Kidney (tissue), 13 donors: ENCODE measurements at regions not wholly inside any gene's neighbourhood (a gene's known extent, or its start where the extent isn't known, plus 50 kb on each side); places are given as distances from the start of the nearest gene placed in this dataset.

Experiments
- DNase-seq, 5 donors: peaks; one replicate each; pipeline ENCODE4 v3.0.0-alpha.2; 2013 to 2020
- FAIRE-seq: peaks from 2 replicates; lab custom pipeline; 2012; peaks lifted over from hg19 to GRCh38; lab: Jason Lieb, UNC
- H3K27ac ChIP-seq, 2 donors: one replicate each; pipeline ENCODE4 v1.7.0; 2013; ENCODE audit warnings: low read depth in 2 of 2, low read length in 2 of 2, inconsistent platforms in 1 of 2
- H3K27me3 ChIP-seq: one replicate; pipeline ENCODE4 v1.7.1; 2013; ENCODE audit warnings: low read length, inconsistent platforms; ENCODE audit not compliant: control insufficient read depth, insufficient read depth
- H3K36me3 ChIP-seq, 3 donors: one replicate each; pipeline versions ENCODE4 v1.7.0 to v1.7.1; 2013; ENCODE audit warnings: low read length in 3 of 3, control low read depth in 1 of 3, inconsistent platforms in 1 of 3; ENCODE audit not compliant: insufficient read depth in 3 of 3, control insufficient read depth in 2 of 3
- H3K4me1 ChIP-seq, 3 donors: one replicate each; pipeline versions ENCODE4 v1.7.0 to v1.7.1; 2013; ENCODE audit warnings: low read length in 3 of 3, inconsistent platforms in 1 of 3, low read depth in 1 of 3; ENCODE audit not compliant: control insufficient read depth in 2 of 3, insufficient read depth in 2 of 3
- H3K4me3 ChIP-seq, 3 donors: one replicate each; pipeline versions ENCODE4 v1.7.0 to v1.8.1; 2013; ENCODE audit warnings: low read length in 3 of 3, control low read depth in 1 of 3, inconsistent platforms in 1 of 3
- H3K9ac ChIP-seq, 3 donors: one replicate each; pipeline versions ENCODE4 v1.7.0 to v1.7.1; 2013; ENCODE audit warnings: low read length in 3 of 3, control low read depth in 1 of 3, inconsistent platforms in 1 of 3
- H3K9me3 ChIP-seq, 3 donors: one replicate each; pipeline versions ENCODE4 v1.7.0 to v1.7.1; 2013; ENCODE audit warnings: low read length in 3 of 3, control low read depth in 1 of 3, inconsistent platforms in 1 of 3; ENCODE audit not compliant: control insufficient read depth in 2 of 3, insufficient read depth in 1 of 3
- CTCF ChIP-seq: IDR thresholded peaks from 3 replicates; pipeline ENCODE4 v1.5.1; 2012; ENCODE audit warnings: mild to moderate bottlenecking, moderate library complexity, borderline replicate concordance; ENCODE audit not compliant: insufficient read depth; ENCODE audit errors: extremely low read depth
- intact Hi-C: fragments of 100-400 bp; cut with DNase I; formaldehyde crosslinking; loops from one replicate; pipeline ENCODE4 v1.11.1; 2022
- donor health status: control.
- donor health status: control.
- donor health status: control.
- donor health status: control.
- donor health status: control.
- donor health status: DM: yes; HTN: yes; CAD: no.
- donor health status: Normal renal cell carcinoma (clear cell type).

DNA sequence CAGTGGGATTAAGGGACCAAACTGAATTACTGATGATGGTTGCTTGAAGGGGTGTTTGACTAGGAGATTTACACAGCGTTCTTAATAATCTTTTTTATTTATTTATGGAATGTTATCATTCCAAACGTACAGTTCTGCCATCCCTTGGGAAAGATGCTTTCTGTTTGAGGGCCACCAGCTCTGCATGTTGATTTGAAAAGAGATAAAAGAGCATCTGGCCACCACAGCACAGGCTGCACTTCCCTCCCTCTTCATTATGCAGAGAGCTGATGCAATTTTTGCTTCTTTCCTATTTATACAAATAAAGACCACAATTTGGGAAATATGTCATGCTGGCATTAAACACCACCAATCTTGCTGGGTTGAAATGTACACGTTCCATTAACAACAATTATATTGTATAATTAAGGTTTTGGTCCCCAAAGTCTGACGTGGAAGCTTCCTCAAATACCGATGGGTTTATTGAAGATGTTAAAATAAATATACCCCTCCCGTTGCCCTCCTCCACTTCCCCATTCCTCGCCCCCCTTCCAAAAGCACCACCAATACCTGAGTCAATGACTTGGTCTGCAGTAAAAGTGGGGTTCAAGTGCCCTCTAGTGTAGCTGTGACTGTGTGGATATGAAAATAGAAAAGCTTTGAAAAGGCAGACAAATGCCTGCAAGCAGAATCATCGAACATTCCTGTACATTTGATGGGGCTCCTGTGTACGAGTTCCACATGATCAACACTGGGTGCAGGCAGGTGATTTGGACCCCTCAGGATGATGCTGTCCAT, 211.9 kb downstream of the HRH4 start:
- intact Hi-C loops, result no loop called here
- Histone ChIP-seq H3K9me3 (no peaks in the 10 kb centered on the region), H3K27me3 (no peaks in the 10 kb centered on the region), H3K4me1 (no peaks in the 10 kb centered on the region), H3K36me3 (no peaks in the 10 kb centered on the region), H3K27ac (no peak overlapping the region), H3K9ac (no peak overlapping the region), H3K4me3 (no peak overlapping the region)
- TF ChIP-seq CTCF, result no peak
- FAIRE-seq, result no peak
- no peak for DNase-seq

DNA sequence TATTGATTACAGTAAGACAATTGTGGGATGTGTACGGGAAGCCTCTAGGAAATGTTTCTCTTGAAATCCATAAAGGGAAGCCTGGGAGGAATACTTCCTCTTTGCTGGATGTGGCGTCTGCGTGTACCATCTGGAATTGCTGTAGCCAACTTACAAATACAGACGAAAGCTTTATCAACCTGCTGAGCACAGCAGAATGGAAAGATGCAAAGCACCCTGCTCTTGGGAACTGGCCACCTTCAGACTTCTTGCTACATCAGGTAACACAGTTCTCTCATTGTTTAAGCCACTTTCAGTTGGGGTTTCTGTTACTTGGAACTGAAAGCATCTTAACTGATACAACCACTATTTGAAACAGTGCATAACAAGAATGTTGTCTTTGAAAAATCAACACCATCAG, 213.8 kb downstream of the HRH4 start:
- Histone ChIP-seq H3K36me3 (no peaks in the 10 kb centered on the region), H3K4me1 (no peaks in the 10 kb centered on the region), H3K9ac (no peak overlapping the region), H3K27me3 (no peaks in the 10 kb centered on the region), H3K9me3 (no peaks in the 10 kb centered on the region), H3K27ac (no peak overlapping the region), H3K4me3 (no peak overlapping the region)
- intact Hi-C loops, result no loop called here
- FAIRE-seq, result no peak
- no peak for TF ChIP-seq CTCF
- DNase-seq, result no peak

DNA sequence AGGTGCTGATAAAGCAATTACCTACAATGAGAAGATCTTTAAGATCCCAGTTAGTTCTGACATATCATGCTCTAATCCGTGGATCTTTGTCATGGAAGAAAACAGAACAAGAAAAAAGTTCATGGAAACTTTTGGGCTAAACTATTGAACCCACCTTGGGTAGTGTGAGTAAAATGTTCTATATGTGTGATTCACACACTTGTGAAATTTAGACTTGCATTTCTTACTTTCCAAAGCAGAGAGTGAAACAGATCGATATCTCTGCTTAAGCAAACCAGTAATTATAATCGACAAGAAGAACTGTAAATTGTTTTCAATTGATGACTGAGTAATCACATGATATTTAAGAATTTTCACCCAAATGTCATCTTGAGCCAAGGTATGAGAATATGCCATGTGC, 214.2 kb downstream of the HRH4 start:
- intact Hi-C loops, result no loop called here
- no peak for FAIRE-seq
- Histone ChIP-seq H3K36me3 (no peaks in the 10 kb centered on the region), H3K9ac (no peak overlapping the region), H3K27ac (no peak overlapping the region), H3K27me3 (no peaks in the 10 kb centered on the region), H3K9me3 (no peaks in the 10 kb centered on the region), H3K4me1 (no peaks in the 10 kb centered on the region), H3K4me3 (no peak overlapping the region)
- DNase-seq, result no peak
- no peak for TF ChIP-seq CTCF
